DOHH2 (cell line): ENCODE measurements at regions not wholly inside any gene's neighbourhood (a gene's known extent, or its start where the extent isn't known, plus 50 kb on each side); places are given as distances from the start of the nearest gene placed in this dataset.

ENCODE experiments used
- H3F3A ChIP-seq: fragments of 200-600 bp; sonication (generic), shearing (Covaris generic); 2 replicates; pipeline ENCODE4 v1.6.0; 2016; ENCODE audit warnings: antibody characterized with exemption, mild to moderate bottlenecking; ENCODE audit not compliant: control insufficient read depth, insufficient read depth
- H3K27ac ChIP-seq: fragments of 200-600 bp; sonication (generic); 2 replicates; pipeline ENCODE4 v1.5.1; 2014; ENCODE audit warnings: low read depth, mild to moderate bottlenecking, low read length, moderate library complexity
- H3K27me3 ChIP-seq: fragments of 200-600 bp; sonication (generic); 2 replicates; pipeline ENCODE4 v1.6.1; 2014; ENCODE audit warnings: mild to moderate bottlenecking, low read length, mixed read lengths; ENCODE audit not compliant: control insufficient read depth
- H3K36me3 ChIP-seq: fragments of 200-600 bp; sonication (generic); 2 replicates; pipeline ENCODE4 v1.6.1; 2014; ENCODE audit warnings: mild to moderate bottlenecking, low read length, moderate library complexity, mixed read lengths; ENCODE audit not compliant: control insufficient read depth
- H3K4me1 ChIP-seq: fragments of 200-600 bp; sonication (generic); 2 replicates; pipeline ENCODE4 v1.6.1; 2014; ENCODE audit warnings: mild to moderate bottlenecking, low read length, mixed read lengths; ENCODE audit not compliant: control insufficient read depth
- H3K4me2 ChIP-seq: fragments of 200-600 bp; sonication (generic); 2 replicates; pipeline ENCODE4 v1.6.0; 2014; ENCODE audit warnings: mild to moderate bottlenecking, low read length, moderate library complexity
- H3K4me3 ChIP-seq: fragments of 200-600 bp; sonication (generic); 2 replicates; pipeline ENCODE4 v1.5.1; 2014; ENCODE audit warnings: mild to moderate bottlenecking, low read length, mixed read lengths
- H3K79me2 ChIP-seq: fragments of 200-600 bp; sonication (generic); 2 replicates; pipeline ENCODE4 v1.6.1; 2014; ENCODE audit warnings: mild to moderate bottlenecking, low read length, mixed read lengths; ENCODE audit not compliant: control insufficient read depth
- H3K9me2 ChIP-seq: fragments of 200-600 bp; sonication (generic); replicated peaks from 2 replicates; pipeline ENCODE4 v1.6.1; 2014; ENCODE audit warnings: mild to moderate bottlenecking, low read length, mixed read lengths; ENCODE audit not compliant: control insufficient read depth
- H3K9me3 ChIP-seq: fragments of 200-600 bp; sonication (generic); 2 replicates; pipeline ENCODE4 v1.6.1; 2014; ENCODE audit warnings: antibody characterized with exemption, low read length, mixed read lengths; ENCODE audit not compliant: control insufficient read depth, insufficient read depth
- H4K20me1 ChIP-seq: fragments of 200-600 bp; sonication (generic); 2 replicates; pipeline ENCODE4 v1.6.0; 2014; ENCODE audit warnings: low read depth, mild to moderate bottlenecking, antibody characterized with exemption, low read length, moderate library complexity; ENCODE audit not compliant: control insufficient read depth, insufficient read depth
- EZH2phosphoT487 ChIP-seq: fragments of 200-600 bp; sonication (generic); IDR thresholded peaks from 2 replicates; pipeline ENCODE4 v1.6.1; 2017; ENCODE audit warnings: borderline replicate concordance, mild to moderate bottlenecking, antibody characterized with exemption, low read length, moderate library complexity, mixed read lengths
- TF ChIP-seq, protein P1 (sequence below): fragments of 200-600 bp; sonication (generic); IDR thresholded peaks from one replicate; pipeline ENCODE4 v1.5.1; 2014; ENCODE audit warnings: antibody characterized with exemption, mild to moderate bottlenecking, low read depth, low read length; ENCODE audit not compliant: poor library complexity, severe bottlenecking

DNA sequence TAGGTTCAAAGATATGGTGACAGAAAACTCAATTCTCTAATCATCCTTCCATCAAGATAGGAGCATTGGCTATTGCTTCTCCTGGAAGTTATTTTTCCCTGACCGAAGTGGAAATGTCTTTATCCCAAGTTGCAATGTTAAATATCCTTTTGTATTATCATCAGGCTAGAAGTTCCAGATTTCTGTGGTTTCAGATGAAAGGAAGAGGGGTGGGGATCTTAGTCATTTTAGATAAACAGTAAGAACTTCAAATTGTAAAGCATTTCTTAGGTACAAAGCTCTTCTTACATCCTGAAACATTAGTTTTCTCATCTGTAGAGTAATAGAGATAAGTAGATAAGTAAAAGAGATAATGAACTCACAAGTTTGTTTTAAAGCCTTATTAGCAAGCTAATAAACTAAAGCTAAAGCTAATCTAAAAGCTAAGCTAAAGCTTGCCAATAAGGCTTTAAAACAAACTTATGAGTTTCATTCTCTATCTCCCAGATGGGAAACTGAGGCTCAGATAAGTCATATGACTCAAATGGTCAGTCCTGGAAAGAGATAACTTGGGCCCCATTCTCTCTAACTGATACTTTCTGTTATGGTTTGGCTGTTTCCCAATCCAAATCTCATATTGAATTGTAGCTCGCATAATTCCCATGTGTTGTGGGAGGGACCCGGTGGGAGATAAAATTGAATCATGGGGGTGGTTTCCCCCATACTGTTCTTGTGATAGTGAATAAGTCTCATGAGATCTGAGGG is 99.2 kb upstream of the KCNK2 start:
- Histone ChIP-seq H3K36me3 (no peaks in the 10 kb centered on the region), H3F3A (no peaks in the 10 kb centered on the region), H3K4me2 (no peak overlapping the region), H3K27me3 (no peaks in the 10 kb centered on the region), H4K20me1 (no peaks in the 10 kb centered on the region), H3K4me1 (no peaks in the 10 kb centered on the region), H3K9me3 (no peaks in the 10 kb centered on the region), H3K9me2 (no peaks in the 10 kb centered on the region), H3K4me3 (no peak overlapping the region), H3K79me2 (no peaks in the 10 kb centered on the region), H3K27ac (no peak overlapping the region)
- TF ChIP-seq, protein P1, sequence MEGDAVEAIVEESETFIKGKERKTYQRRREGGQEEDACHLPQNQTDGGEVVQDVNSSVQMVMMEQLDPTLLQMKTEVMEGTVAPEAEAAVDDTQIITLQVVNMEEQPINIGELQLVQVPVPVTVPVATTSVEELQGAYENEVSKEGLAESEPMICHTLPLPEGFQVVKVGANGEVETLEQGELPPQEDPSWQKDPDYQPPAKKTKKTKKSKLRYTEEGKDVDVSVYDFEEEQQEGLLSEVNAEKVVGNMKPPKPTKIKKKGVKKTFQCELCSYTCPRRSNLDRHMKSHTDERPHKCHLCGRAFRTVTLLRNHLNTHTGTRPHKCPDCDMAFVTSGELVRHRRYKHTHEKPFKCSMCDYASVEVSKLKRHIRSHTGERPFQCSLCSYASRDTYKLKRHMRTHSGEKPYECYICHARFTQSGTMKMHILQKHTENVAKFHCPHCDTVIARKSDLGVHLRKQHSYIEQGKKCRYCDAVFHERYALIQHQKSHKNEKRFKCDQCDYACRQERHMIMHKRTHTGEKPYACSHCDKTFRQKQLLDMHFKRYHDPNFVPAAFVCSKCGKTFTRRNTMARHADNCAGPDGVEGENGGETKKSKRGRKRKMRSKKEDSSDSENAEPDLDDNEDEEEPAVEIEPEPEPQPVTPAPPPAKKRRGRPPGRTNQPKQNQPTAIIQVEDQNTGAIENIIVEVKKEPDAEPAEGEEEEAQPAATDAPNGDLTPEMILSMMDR, result no peak
- no peak for TF ChIP-seq EZH2phosphoT487

DNA sequence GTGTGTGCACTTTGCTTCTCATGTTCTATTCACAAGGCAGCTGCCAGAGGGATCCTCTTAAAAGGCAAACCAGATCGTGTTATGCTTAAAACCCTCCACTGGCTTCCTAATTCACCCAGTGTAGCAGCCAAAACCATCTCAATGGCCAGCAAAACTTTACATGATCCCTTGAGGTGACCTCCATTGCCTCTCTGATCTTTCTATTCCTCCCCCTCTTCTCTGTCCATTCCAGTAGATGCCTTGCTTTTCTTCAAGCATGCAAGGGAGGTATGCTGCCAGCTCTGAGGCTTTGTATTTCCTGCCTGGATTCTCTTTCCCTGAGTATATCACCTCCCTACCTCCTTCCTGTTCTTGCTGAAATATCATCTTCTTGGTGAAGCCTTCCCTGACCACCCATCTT is 93.2 kb upstream of the KCNK2 start:
- Histone ChIP-seq H3K4me3 (no peak overlapping the region), H3K4me1 (no peaks in the 10 kb centered on the region), H3K27me3 (no peaks in the 10 kb centered on the region), H3K9me3 (no peaks in the 10 kb centered on the region), H3K27ac (no peak overlapping the region), H3K4me2 (no peak overlapping the region), H3F3A (no peaks in the 10 kb centered on the region), H3K79me2 (no peaks in the 10 kb centered on the region), H3K9me2 (no peaks in the 10 kb centered on the region), H3K36me3 (no peaks in the 10 kb centered on the region), H4K20me1 (no peaks in the 10 kb centered on the region)
- TF ChIP-seq, protein P1, result no peak
- TF ChIP-seq EZH2phosphoT487, result no peak

DNA sequence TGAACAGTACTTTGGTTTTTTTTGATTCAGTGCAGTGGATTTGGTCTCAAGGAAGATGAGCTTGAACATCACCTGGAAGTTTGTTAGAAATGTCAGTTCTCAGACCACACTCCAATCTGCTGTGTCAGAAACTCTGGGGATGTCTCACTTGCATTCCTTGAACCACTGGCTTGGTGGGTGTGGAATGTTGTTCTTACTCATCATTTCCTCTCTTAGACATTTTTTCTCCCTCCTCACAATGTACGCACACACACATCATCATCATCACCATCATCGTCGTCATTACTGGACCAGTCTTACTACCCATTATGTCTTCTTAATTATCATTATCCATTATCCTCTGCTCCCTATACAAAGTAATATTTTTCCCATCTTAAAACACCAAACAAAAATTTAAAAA is 91.9 kb upstream of the KCNK2 start:
- H3K36me3 ChIP-seq, result no peaks in the 10 kb centered on the region
- no peaks in the 10 kb centered on the region; the same call in 1 of the 2 replicates for H3K9me2 ChIP-seq
- no peak overlapping the region for H3K27ac ChIP-seq
- H3K79me2 ChIP-seq, result no peaks in the 10 kb centered on the region
- TF ChIP-seq EZH2phosphoT487, result no peak
- TF ChIP-seq, protein P1, result no peak
- H3K4me1 ChIP-seq, result no peaks in the 10 kb centered on the region
- H3K4me2 ChIP-seq, result no peak overlapping the region
- no peaks in the 10 kb centered on the region for H3K9me3 ChIP-seq
- no peak overlapping the region for H3K4me3 ChIP-seq
- H3F3A ChIP-seq, result no peaks in the 10 kb centered on the region
- H3K27me3 ChIP-seq, result no peaks in the 10 kb centered on the region
- no peaks in the 10 kb centered on the region for H4K20me1 ChIP-seq
